CD14-positive monocyte (primary cell): ENCODE measurements at regions not wholly inside any gene's neighbourhood (a gene's known extent, or its start where the extent isn't known, plus 50 kb on each side); places are given as distances from the start of the nearest gene placed in this dataset.

Source experiments
- DNase-seq, 3 donors: peaks; one replicate each; pipeline ENCODE4 v3.0.0-alpha.2; 2011 to 2022
- H2AFZ ChIP-seq: 2 replicates; pipeline ENCODE4 v1.6.0; 2012; ENCODE audit warnings: mild to moderate bottlenecking, low read depth, low read length, inconsistent platforms; ENCODE audit not compliant: insufficient read depth, poor library complexity, severe bottlenecking
- H3K27ac ChIP-seq, 2 donors: 1 replicate in 1 of 2; 2 replicates in 1 of 2; pipeline ENCODE4 v1.5.1; 2012 to 2013; ENCODE audit warnings: low read length in 2 of 2, control low read depth in 1 of 2, inconsistent platforms in 1 of 2, low read depth in 1 of 2, mild to moderate bottlenecking in 1 of 2
- H3K27me3 ChIP-seq, 2 donors: one replicate each; pipeline versions ENCODE4 v1.6.0 to v1.6.1; 2011 to 2013; ENCODE audit warnings: low read length in 2 of 2; ENCODE audit not compliant: control insufficient read depth in 2 of 2, insufficient read depth in 2 of 2
- H3K36me3 ChIP-seq, 2 donors: replicated peaks in 1 of 2; 1 replicate in 1 of 2; 2 replicates in 1 of 2; pipeline versions ENCODE4 v1.5.1 to v1.6.1; 2012 to 2013; ENCODE audit warnings: low read length in 2 of 2, control low read depth in 1 of 2, inconsistent platforms in 1 of 2, mild to moderate bottlenecking in 1 of 2; ENCODE audit not compliant: insufficient read depth in 2 of 2, control insufficient read depth in 1 of 2
- H3K4me1 ChIP-seq, 2 donors: 1 replicate in 1 of 2; 2 replicates in 1 of 2; pipeline versions ENCODE4 v1.5.1 to v1.6.1; 2012 to 2013; ENCODE audit warnings: low read length in 2 of 2, control low read depth in 1 of 2, inconsistent platforms in 1 of 2, mild to moderate bottlenecking in 1 of 2, moderate library complexity in 1 of 2; ENCODE audit not compliant: insufficient read depth in 2 of 2, control insufficient read depth in 1 of 2
- H3K4me2 ChIP-seq: replicated peaks from 2 replicates; pipeline ENCODE3; 2012; ENCODE audit warnings: low read length, moderate library complexity, mild to moderate bottlenecking; ENCODE audit not compliant: poor library complexity, severe bottlenecking; ENCODE audit errors: extremely low read depth
- H3K4me3 ChIP-seq, 3 experiments: fragments of 200-600 bp in 1 of 3; sonication (generic) in 1 of 3; replicated peaks in 1 of 3; 1 replicate in 2 of 3; 2 replicates in 1 of 3; pipeline ENCODE4 v1.5.1; 2011 to 2013; ENCODE audit warnings: low read length in 3 of 3, mild to moderate bottlenecking in 3 of 3, control low read depth in 2 of 3, low read depth in 2 of 3, inconsistent platforms in 1 of 3, moderate library complexity in 1 of 3
- H3K79me2 ChIP-seq: 2 replicates; pipeline ENCODE4 v1.6.0; 2012; ENCODE audit warnings: mild to moderate bottlenecking, control low read depth, inconsistent platforms, low read length, moderate library complexity; ENCODE audit not compliant: insufficient read depth
- H3K9ac ChIP-seq: 2 replicates; pipeline ENCODE4 v1.6.0; 2017; ENCODE audit warnings: low read length, mild to moderate bottlenecking; ENCODE audit not compliant: insufficient read depth, poor library complexity, severe bottlenecking
- H3K9me3 ChIP-seq, 2 donors: replicated peaks in 1 of 2; 1 replicate in 1 of 2; 2 replicates in 1 of 2; pipeline versions ENCODE4 v1.5.1 to v1.6.1; 2012 to 2013; ENCODE audit warnings: low read length in 2 of 2, control low read depth in 1 of 2; ENCODE audit not compliant: control insufficient read depth in 1 of 2, insufficient read depth in 1 of 2
- H4K20me1 ChIP-seq: 2 replicates; pipeline ENCODE4 v1.6.0; 2012; ENCODE audit warnings: mild to moderate bottlenecking, low read length, control low read depth, moderate library complexity; ENCODE audit not compliant: insufficient read depth
- H3K27ac Mint-ChIP-seq, 7 donors: one replicate each; pipeline ENCODE4 v1.8.0; 2020; ENCODE audit warnings: mild to moderate bottlenecking in 7 of 7, mixed read lengths in 7 of 7, moderate library complexity in 6 of 7, inconsistent platforms in 2 of 7
- H3K27me3 Mint-ChIP-seq, 3 donors: one replicate each; pipeline ENCODE4 v1.8.0; 2021 to 2022; ENCODE audit warnings: low read depth in 3 of 3, mild to moderate bottlenecking in 3 of 3, mixed read lengths in 3 of 3, moderate library complexity in 3 of 3, inconsistent platforms in 1 of 3
- H3K36me3 Mint-ChIP-seq, 2 donors: one replicate each; pipeline ENCODE4 v1.8.0; 2020; ENCODE audit warnings: mixed read lengths in 2 of 2, inconsistent platforms in 1 of 2, mild to moderate bottlenecking in 1 of 2
- H3K4me1 Mint-ChIP-seq: one replicate; pipeline ENCODE4 v1.8.0; 2020; ENCODE audit warnings: mild to moderate bottlenecking, mixed read lengths
- H3K4me3 Mint-ChIP-seq, 2 donors: one replicate each; pipeline ENCODE4 v1.8.0; 2020; ENCODE audit warnings: mild to moderate bottlenecking in 2 of 2, mixed read lengths in 2 of 2, moderate library complexity in 1 of 2
- H3K9me3 Mint-ChIP-seq, 7 donors: one replicate each; pipeline ENCODE4 v1.8.0; 2020 to 2022; ENCODE audit warnings: mixed read lengths in 7 of 7, mild to moderate bottlenecking in 6 of 7, moderate library complexity in 6 of 7, inconsistent platforms in 2 of 7
- CTCF ChIP-seq: fragments of 200-600 bp; IDR thresholded peaks from one replicate; pipeline ENCODE4 v1.8.0; 2022; ENCODE audit warnings: antibody characterized with exemption, mild to moderate bottlenecking
- WGBS: methylation state at CpG from one replicate; pipeline ENCODE4 v1.1.5; 2013; ENCODE audit warnings: missing lambda C conversion rate; ENCODE audit not compliant: insufficient coverage; 5-methylcytosine and 5-hydroxymethylcytosine counted together
- intact Hi-C, 2 donors: fragments of 100-400 bp; cut with micrococcal nuclease; formaldehyde crosslinking; loops; one replicate each; pipeline versions ENCODE4 v1.15.0 to v1.15.1; 2023

GRCh38 chr13:104980586-104980985, 1554.9 kb downstream of the EFNB2 start:
- intact Hi-C loops = no loop called here

GRCh38 chr13:104979281-104980030, 1556.0 kb downstream of the EFNB2 start:
- H3K9me3 Mint-ChIP-seq = no peaks in the 10 kb centered on the region
- WGBS = 75% methylated on average over 2 of the region's 4 CpGs
- no peaks in the 10 kb centered on the region for H3K9me3 ChIP-seq
- H3K27me3 ChIP-seq = no peaks in the 10 kb centered on the region
- TF ChIP-seq CTCF = no peak
- no peak for DNase-seq
- H3K79me2 ChIP-seq = no peaks in the 10 kb centered on the region
- no peak overlapping the region for H3K27ac Mint-ChIP-seq
- no peak overlapping the region for H3K4me3 ChIP-seq
- no peak overlapping the region for H3K4me3 Mint-ChIP-seq
- no peaks in the 10 kb centered on the region for H3K36me3 ChIP-seq
- no peaks in the 10 kb centered on the region for H4K20me1 ChIP-seq
- intact Hi-C loops = no loop called here
- H2AFZ ChIP-seq = no peak overlapping the region
- H3K36me3 Mint-ChIP-seq = no peaks in the 10 kb centered on the region
- H3K4me1 Mint-ChIP-seq = peaks cover 32% of the 10 kb centered on the region
- H3K27ac ChIP-seq = no peak overlapping the region
- H3K9ac ChIP-seq = no peak overlapping the region
- H3K4me1 ChIP-seq = peaks cover 16 to 26% of the 10 kb centered on the region in 2 donors
- no peak overlapping the region for H3K4me2 ChIP-seq
- no peaks in the 10 kb centered on the region for H3K27me3 Mint-ChIP-seq

More at GRCh38 chr13:104980586-104980985, 1554.9 kb downstream of the EFNB2 start:
- no peak overlapping the region for H3K27ac Mint-ChIP-seq
- no peak for TF ChIP-seq CTCF
- Histone ChIP-seq H3K9me3 (no peaks in the 10 kb centered on the region), H2AFZ (no peak overlapping the region), H4K20me1 (no peaks in the 10 kb centered on the region), H3K27me3 (no peaks in the 10 kb centered on the region), H3K27ac (no peak overlapping the region), H3K79me2 (no peaks in the 10 kb centered on the region), H3K9ac (no peak overlapping the region), H3K4me3 (no peak overlapping the region), H3K4me1 (peaks cover 13 to 36% of the 10 kb centered on the region in 2 donors), H3K4me2 (no peak overlapping the region), H3K36me3 (no peaks in the 10 kb centered on the region)
- H3K27me3 Mint-ChIP-seq = no peaks in the 10 kb centered on the region
- H3K9me3 Mint-ChIP-seq = no peaks in the 10 kb centered on the region
- H3K4me1 Mint-ChIP-seq = peaks cover 33% of the 10 kb centered on the region
- DNase-seq = no peak
- H3K4me3 Mint-ChIP-seq = no peak overlapping the region
- no peaks in the 10 kb centered on the region for H3K36me3 Mint-ChIP-seq
- WGBS = no CpG with 5 or more reads among the region's 2 CpGs
